Astrocyte (in vitro differentiated cells and primary cell): ENCODE measurements at regions not wholly inside any gene's neighbourhood (a gene's known extent, or its start where the extent isn't known, plus 50 kb on each side); places are given as distances from the start of the nearest gene placed in this dataset.

ENCODE experiments used
- DNase-seq: peaks from one replicate; pipeline ENCODE4 v3.0.0-alpha.2; 2010; ENCODE audit warnings: low read depth
- FAIRE-seq: peaks from 2 replicates; lab custom pipeline; 2011; peaks lifted over from hg19 to GRCh38; lab: Jason Lieb, UNC
- H2AFZ ChIP-seq: 2 replicates; pipeline ENCODE4 v1.6.0; 2012; ENCODE audit warnings: low read depth, low read length, inconsistent platforms
- H3K27ac ChIP-seq: 2 replicates; pipeline ENCODE4 v1.5.1; 2011; ENCODE audit warnings: low read depth, low read length, inconsistent platforms
- H3K27me3 ChIP-seq: 2 replicates; pipeline ENCODE4 v1.6.0; 2011; ENCODE audit warnings: low read length, inconsistent platforms; ENCODE audit not compliant: insufficient read depth
- H3K36me3 ChIP-seq: 2 replicates; pipeline ENCODE4 v1.5.1; 2011; ENCODE audit warnings: low read length, inconsistent platforms; ENCODE audit not compliant: insufficient read depth
- H3K4me1 ChIP-seq: 2 replicates; pipeline ENCODE4 v1.5.1; 2011; ENCODE audit warnings: low read length, inconsistent platforms; ENCODE audit not compliant: insufficient read depth
- H3K4me2 ChIP-seq: 2 replicates; pipeline ENCODE4 v1.6.0; 2012; ENCODE audit warnings: low read length, inconsistent platforms
- H3K4me3 ChIP-seq: 2 replicates; pipeline ENCODE4 v1.5.1; 2011; ENCODE audit warnings: low read depth, mild to moderate bottlenecking, low read length, inconsistent platforms; ENCODE audit not compliant: insufficient read depth
- H3K79me2 ChIP-seq: 2 replicates; pipeline ENCODE4 v1.6.0; 2012; ENCODE audit warnings: mild to moderate bottlenecking, low read length, inconsistent platforms; ENCODE audit not compliant: insufficient read depth
- H3K9ac ChIP-seq: 2 replicates; pipeline ENCODE4 v1.6.0; 2012; ENCODE audit warnings: mild to moderate bottlenecking, low read length, inconsistent platforms
- H3K9me3 ChIP-seq: 2 replicates; pipeline ENCODE4 v1.5.1; 2012; ENCODE audit warnings: low read depth, mild to moderate bottlenecking, low read length, inconsistent platforms; ENCODE audit not compliant: insufficient read depth
- H4K20me1 ChIP-seq: 2 replicates; pipeline ENCODE4 v1.6.0; 2012; ENCODE audit warnings: low read length, inconsistent platforms; ENCODE audit not compliant: insufficient read depth
- H3K27ac Mint-ChIP-seq: one replicate; pipeline ENCODE4 v1.8.0; 2021; ENCODE audit warnings: mild to moderate bottlenecking, mixed read lengths; ENCODE audit not compliant: unreplicated experiment
- H3K27me3 Mint-ChIP-seq: one replicate; pipeline ENCODE4 v1.8.0; 2021; ENCODE audit warnings: low read depth, mixed read lengths; ENCODE audit not compliant: unreplicated experiment
- H3K36me3 Mint-ChIP-seq: one replicate; pipeline ENCODE4 v1.8.0; 2021; ENCODE audit warnings: low read depth, mixed read lengths; ENCODE audit not compliant: unreplicated experiment
- H3K4me1 Mint-ChIP-seq: one replicate; pipeline ENCODE4 v1.8.0; 2021; ENCODE audit warnings: low read depth, mixed read lengths; ENCODE audit not compliant: unreplicated experiment
- H3K4me3 Mint-ChIP-seq: one replicate; pipeline ENCODE4 v1.8.0; 2021; ENCODE audit warnings: mild to moderate bottlenecking, moderate library complexity, mixed read lengths; ENCODE audit not compliant: unreplicated experiment
- H3K9me3 Mint-ChIP-seq: one replicate; pipeline ENCODE4 v1.8.0; 2021; ENCODE audit warnings: mild to moderate bottlenecking, mixed read lengths; ENCODE audit not compliant: unreplicated experiment
- CTCF ChIP-seq: IDR thresholded peaks from 2 replicates; pipeline ENCODE4 v1.5.1; 2011; ENCODE audit warnings: low read depth, mild to moderate bottlenecking, inconsistent platforms, low read length, moderate library complexity; ENCODE audit not compliant: insufficient read depth
- EZH2 ChIP-seq: IDR thresholded peaks from 2 replicates; pipeline ENCODE4 v1.6.1; 2012; ENCODE audit warnings: mild to moderate bottlenecking, low read length, inconsistent platforms; ENCODE audit not compliant: insufficient read depth

- no peak overlapping the region for H3K4me3 ChIP-seq
- H2AFZ ChIP-seq = no peak overlapping the region
- H3K4me3 Mint-ChIP-seq = no peak overlapping the region
- H3K36me3 Mint-ChIP-seq = no peaks in the 10 kb centered on the region
- H4K20me1 ChIP-seq = no peaks in the 10 kb centered on the region
- no peak for FAIRE-seq
- no peak overlapping the region for H3K9ac ChIP-seq
- H3K4me1 Mint-ChIP-seq = no peaks in the 10 kb centered on the region
- no peak overlapping the region for H3K4me2 ChIP-seq
- H3K4me1 ChIP-seq = no peaks in the 10 kb centered on the region
- H3K79me2 ChIP-seq = no peaks in the 10 kb centered on the region
- no peak for DNase-seq
- peaks cover 2% of the 10 kb centered on the region for H3K9me3 Mint-ChIP-seq
- no peak overlapping the region for H3K27ac ChIP-seq
- no peaks in the 10 kb centered on the region for H3K36me3 ChIP-seq
- H3K9me3 ChIP-seq = no peaks in the 10 kb centered on the region
- no peak overlapping the region for H3K27ac Mint-ChIP-seq
- no peak for TF ChIP-seq CTCF
- no peak for TF ChIP-seq EZH2
- H3K27me3 Mint-ChIP-seq = peaks cover 25% of the 10 kb centered on the region
- peaks cover 2% of the 10 kb centered on the region for H3K27me3 ChIP-seq
Measured at GRCh38 chr4:77367638-77368037, 210.6 kb downstream of the CCNG2 start.

GRCh38 chr4:77372375-77372774 is 215.4 kb downstream of the CCNG2 start:
- Mint-ChIP-seq H3K9me3 (peaks cover 7% of the 10 kb centered on the region), H3K27ac (no peak overlapping the region), H3K27me3 (peaks cover 40% of the 10 kb centered on the region), H3K4me1 (no peaks in the 10 kb centered on the region), H3K36me3 (no peaks in the 10 kb centered on the region), H3K4me3 (no peak overlapping the region)
- Histone ChIP-seq H2AFZ (no peak overlapping the region), H3K27ac (no peak overlapping the region), H3K4me3 (no peak overlapping the region), H3K79me2 (no peaks in the 10 kb centered on the region), H3K4me2 (no peak overlapping the region), H3K9me3 (no peaks in the 10 kb centered on the region), H3K36me3 (no peaks in the 10 kb centered on the region), H3K27me3 (peaks cover 2% of the 10 kb centered on the region), H3K9ac (no peak overlapping the region), H3K4me1 (no peaks in the 10 kb centered on the region), H4K20me1 (no peaks in the 10 kb centered on the region)
- FAIRE-seq = no peak
- TF ChIP-seq EZH2 = no peak
- no peak for TF ChIP-seq CTCF
- no peak for DNase-seq

GRCh38 chr4:77375866-77376607 is 219.0 kb downstream of the CCNG2 start:
- Mint-ChIP-seq H3K4me3 (no peak overlapping the region), H3K4me1 (no peaks in the 10 kb centered on the region), H3K27me3 (peaks cover 44% of the 10 kb centered on the region), H3K27ac (no peak overlapping the region), H3K9me3 (peaks cover 7% of the 10 kb centered on the region), H3K36me3 (no peaks in the 10 kb centered on the region)
- H3K4me1 ChIP-seq = no peaks in the 10 kb centered on the region
- no peak overlapping the region for H3K4me2 ChIP-seq
- H3K79me2 ChIP-seq = no peaks in the 10 kb centered on the region
- TF ChIP-seq EZH2 (no peak), CTCF (no peak)
- FAIRE-seq (no peak), DNase-seq (no peak)
- peaks cover 3% of the 10 kb centered on the region for H3K27me3 ChIP-seq
- H4K20me1 ChIP-seq = no peaks in the 10 kb centered on the region
- H3K9ac ChIP-seq = no peak overlapping the region
- no peaks in the 10 kb centered on the region for H3K9me3 ChIP-seq
- H3K27ac ChIP-seq = no peak overlapping the region
- H3K4me3 ChIP-seq = no peak overlapping the region
- H2AFZ ChIP-seq = no peak overlapping the region
- no peaks in the 10 kb centered on the region for H3K36me3 ChIP-seq
